GM04503 (cell line): ENCODE measurements at regions not wholly inside any gene's neighbourhood (a gene's known extent, or its start where the extent isn't known, plus 50 kb on each side); places are given as distances from the start of the nearest gene placed in this dataset.
A peak's percentile ranks its signal among the peaks of the same experiment; 100 is the strongest.
"Not testable (repeated sequence)": the region's sequence is repeated elsewhere in the genome, so short reads cannot be mapped to it uniquely, and the experiment has no call there.

Source experiments
- DNase-seq: peaks from one replicate; pipeline ENCODE4 v3.0.0-alpha.2; 2012; ENCODE audit warnings: low read depth

DNA sequence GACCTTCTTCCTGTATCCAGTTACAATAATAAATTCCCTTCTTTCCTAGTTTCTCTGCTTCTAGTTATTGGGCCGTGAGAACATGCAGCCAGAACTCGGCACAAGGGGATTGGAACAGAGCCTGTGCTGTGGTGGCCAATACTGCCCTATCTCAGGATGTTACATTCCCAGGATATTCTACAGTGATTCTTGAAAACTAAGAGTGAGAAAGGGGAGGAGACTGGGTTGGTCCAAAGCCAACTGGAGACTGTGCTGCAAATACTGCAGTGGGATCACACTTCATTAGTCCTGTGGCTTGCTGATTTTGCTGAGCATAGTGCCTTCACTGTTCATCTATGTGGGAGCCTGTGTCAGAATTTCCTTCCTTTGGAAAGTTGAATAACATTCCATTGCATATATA is 456.8 kb downstream of the RPIA start:
- not testable (repeated sequence) for DNase-seq

DNA sequence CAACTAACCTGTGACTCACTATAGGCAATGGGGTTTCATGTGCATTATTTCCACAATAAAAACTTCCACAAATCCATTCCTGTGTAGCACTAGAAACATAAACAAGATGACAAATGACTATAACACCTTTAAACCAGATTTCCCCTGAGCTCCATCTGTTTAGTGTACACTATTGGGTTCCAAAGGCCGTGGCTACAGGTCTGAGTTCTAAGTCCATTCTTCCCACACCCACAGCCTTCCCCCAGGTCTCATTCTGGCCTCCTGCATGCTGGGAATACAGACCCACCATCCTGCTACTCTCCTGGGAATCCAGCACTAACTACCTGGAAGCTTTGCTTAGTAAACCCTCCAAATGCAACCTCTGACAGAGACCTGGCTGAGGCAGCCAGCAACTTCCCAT is 460.2 kb downstream of the RPIA start:
- DNase-seq: not testable (repeated sequence)

DNA sequence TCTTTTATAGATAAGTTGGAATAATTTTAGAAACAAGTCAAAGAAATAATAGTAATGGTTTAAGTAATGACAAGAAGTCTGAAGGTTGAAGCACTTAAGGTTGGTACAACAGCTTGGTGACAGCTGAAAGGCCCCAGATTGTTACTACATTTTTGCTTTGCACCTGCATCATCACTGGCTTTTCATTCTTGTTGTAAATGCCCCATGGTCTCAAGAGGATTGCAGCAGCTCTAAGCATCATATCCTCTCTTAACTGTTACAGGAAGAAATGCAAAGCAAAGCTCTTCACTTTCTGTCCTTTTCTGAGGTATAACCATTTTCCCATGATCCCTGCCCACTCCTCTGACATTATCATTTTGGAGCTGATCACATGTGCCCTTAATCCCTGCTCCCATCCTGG is 461.0 kb downstream of the RPIA start:
- not testable (repeated sequence) for DNase-seq

DNA sequence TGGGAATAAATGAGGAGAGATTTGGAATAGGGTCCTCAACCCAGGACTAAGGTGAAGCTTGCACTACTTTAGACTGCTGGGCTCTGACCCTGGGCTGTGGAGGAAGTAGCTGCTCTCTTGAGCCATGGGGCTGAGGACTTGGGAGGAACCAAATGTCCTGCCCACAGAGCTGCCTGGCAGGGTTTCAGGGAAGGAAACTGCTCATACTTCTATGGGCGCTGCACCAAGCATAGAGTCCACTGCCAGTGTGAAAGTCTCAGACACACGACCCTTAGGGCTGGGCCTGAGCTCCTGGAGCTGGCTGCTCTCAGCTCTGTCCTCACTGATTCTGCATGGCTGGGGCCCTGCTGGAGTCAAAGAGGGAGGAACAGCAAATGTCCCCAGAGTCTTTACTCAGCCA is 461.7 kb downstream of the RPIA start:
- DNase-seq: not testable (repeated sequence)

DNA sequence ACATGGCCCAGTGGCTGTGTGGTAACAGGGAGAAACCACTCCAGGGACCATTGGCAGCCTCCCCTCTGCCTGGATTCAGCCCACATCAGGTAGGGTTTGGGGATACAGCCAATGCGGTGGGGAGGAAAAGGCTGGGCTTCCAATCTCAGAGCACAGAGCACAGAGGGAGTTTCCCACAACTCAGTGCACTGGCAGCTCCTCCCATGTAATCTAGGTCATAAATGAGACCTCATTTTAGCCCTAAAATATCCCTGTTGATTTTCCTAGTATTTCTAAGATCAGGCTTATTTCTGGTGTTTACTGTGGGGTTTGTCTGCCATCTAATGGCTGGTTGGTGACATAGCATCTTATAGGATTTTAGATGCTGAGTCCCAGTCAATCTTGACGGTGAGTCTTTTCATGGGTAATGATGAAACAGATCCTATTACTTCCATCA is 462.8 kb downstream of the RPIA start:
- not testable (repeated sequence) for DNase-seq

GRCh38 chr2:89160306-89160705 is 468.8 kb downstream of the RPIA start:
- DNase-seq: not testable (repeated sequence)

- not testable (repeated sequence) for DNase-seq
These were observed 470.2 kb downstream of the RPIA start for GRCh38 chr2:89161626-89162025.

DNA sequence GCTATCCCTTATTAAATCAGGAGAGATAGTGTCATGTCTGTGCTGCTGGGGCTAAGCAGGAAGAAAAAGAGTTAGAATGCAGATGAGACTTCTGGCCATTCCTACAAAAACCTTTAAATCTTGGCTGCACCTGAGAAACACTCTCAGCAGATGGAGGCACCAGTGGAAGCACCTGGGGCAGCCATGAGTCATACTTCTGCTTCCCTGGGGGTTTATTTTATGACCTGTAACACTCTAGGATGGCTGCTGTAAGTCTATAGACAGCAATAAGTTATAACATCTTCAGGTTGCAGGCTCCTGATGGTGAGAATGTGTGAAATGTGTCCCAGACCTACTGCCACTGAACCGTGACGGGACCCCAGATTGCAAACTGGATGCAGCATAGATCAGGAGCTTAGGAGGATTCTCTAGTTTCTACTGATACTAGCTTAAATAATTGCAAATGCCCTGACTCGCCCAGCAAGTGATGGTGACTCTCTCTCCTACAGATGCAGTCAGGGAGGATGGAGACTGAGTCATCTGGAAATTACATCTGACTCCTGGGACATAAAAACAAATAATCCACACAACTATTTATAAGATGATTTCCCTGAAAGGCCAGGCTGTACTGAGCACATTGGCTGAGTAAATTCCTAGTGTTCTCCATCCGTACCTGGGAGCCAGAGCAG is 479.2 kb downstream of the RPIA start:
- DNase-seq: not testable (repeated sequence)

GRCh38 chr2:89171174-89171519 is 479.7 kb downstream of the RPIA start:
- DNase-seq: not testable (repeated sequence)

GRCh38 chr2:89177004-89177403 is 485.5 kb downstream of the RPIA start:
- DNase-seq: not testable (repeated sequence)

DNA sequence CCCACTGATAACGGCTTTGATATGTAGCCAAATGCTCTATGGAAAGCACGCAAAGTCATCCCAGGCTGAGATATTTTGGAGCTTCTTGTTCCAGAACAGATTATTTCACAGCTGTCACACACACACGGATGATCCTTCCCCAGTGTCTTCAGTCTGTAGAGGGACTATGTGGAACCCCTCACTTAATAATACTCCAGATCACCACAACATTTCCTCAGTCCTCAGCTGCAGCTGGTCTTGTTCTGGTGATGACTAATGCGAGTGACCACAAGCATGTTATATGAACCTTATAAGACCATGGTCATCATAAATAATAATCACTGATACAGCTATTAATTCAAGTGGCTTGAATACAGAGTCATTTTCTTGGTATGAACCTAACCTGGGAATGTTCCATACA is 490.7 kb downstream of the RPIA start:
- DNase-seq: not testable (repeated sequence)

DNA sequence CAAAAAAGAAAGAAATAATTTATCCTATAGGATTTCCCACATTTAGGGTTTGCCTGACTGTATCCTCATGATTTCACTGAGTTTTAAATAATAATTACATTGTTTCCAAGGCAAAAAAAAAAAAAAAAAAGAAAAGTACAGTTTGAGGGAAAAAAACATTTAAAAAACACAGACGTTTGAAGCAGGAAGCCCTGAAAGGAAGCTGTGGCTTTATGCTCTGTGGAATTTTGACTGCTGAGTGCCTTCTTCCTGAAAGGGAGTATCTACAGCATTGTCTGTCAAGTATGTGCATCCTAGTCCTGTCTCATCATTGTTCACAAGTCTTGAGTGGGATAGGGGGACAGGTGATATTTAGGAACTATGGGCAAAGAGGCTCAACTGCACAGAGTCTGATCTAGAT is 493.3 kb downstream of the RPIA start:
- not testable (repeated sequence) for DNase-seq

DNA sequence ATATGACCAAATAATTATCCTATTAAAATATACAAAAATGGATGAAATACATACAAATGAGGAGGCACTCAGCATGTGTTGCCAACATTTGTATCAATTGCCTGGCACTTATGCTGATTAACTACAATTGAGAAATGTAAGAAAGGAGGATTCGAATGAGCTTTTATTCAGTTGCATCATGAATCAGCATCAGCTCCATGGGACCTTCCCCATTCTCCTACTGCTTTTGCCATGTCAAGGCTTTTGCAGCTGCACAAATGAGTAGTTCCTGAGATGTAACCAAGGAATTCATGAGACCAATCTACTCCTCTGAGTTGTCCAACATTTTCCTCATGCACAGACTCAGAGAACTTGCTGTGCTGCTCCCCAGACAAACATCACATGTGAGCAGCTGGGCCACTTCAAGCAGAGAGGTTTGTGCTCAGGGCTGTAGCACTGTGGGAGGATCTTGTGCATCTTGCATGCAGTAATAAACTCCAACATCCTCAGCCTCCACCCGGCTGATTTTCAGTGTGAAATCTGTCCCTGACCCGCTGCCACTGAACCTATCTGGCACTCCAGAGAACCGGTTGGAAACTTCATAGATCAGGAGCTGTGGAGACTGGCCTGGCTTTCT is 504.3 kb downstream of the RPIA start:
- not testable (repeated sequence) for DNase-seq

DNA sequence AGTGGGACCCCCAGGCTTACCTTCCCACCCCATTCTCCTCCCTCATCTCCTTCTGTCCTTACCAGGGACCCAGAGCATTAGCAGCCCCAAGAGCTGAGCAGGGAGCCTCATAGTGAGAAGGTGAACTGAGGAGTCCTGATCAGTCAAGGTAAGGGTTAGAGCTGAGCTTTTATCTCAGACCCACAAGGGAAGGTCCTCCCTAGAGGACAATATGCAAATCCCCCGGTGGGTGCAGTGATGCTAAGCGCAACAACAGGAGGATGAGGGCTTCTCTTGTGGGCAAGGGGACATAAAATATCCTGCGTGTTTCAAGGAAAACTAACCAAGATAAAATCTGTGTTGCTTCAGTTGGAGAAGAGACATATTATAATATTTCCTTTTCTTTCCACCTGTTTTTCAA is 505.2 kb downstream of the RPIA start:
- not testable (repeated sequence) for DNase-seq

DNA sequence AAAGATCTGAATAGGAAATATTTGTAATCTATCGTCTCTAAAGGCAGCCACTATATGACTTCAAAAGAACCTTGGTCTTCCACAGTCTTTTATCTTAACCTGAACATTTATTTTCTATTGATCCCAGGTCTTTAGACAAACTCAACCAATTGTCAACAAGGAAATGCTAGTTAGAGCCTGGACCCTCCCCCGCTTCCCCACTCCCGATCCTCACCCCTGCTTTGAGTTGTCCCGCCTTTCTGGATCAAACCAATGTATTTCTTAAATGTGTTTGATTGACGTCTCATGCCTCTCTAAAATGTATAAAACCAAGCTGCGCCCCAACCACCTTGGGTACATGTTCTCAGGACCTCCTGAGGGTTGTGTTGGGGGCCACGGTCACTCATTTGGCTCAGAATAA is 506.6 kb downstream of the RPIA start:
- not testable (repeated sequence) for DNase-seq

GRCh38 chr2:89199453-89200246 is 508.2 kb downstream of the RPIA start:
- not testable (repeated sequence) for DNase-seq

GRCh38 chr2:89200247-89200527 is 508.7 kb downstream of the RPIA start:
- not testable (repeated sequence) for DNase-seq

DNA sequence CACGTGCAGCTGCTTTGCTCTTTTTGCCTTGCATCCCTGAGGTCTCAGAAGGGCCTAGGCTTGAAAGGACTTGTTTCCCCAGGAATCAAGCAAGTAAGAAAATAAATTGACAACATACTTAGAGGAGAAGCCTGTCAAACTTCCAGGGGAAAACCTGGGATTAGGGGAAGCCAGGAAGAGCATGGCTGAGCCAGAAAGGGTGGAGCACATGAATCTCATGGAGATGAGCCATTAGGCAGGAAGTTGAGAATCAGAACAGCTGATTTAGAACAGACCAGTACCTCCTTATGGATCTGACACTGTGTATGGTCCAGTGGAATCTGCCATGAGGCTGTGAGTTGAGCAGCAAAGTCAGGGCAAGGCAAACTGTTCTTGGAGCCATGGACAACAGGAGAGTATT is 511.0 kb downstream of the RPIA start:
- DNase-seq: not testable (repeated sequence)

DNA sequence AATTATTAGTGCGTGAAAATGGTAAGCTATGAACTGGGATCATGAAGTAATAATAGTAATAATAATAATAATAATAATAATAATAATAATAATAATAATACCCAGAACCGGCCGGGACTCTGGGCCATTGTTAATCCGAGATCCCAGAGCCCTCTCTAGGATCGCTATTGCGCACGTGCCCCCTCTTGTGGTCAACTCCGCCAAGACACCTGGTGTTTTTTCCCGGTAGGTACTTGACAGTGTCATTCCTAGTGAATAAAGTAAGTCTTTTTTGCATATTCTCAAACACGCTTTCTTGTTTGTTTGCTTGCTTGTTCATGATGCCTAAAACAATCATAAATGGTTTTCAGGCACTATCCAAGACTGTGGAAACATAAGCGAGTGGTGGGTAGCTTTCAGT is 513.7 kb downstream of the RPIA start:
- not testable (repeated sequence) for DNase-seq

DNA sequence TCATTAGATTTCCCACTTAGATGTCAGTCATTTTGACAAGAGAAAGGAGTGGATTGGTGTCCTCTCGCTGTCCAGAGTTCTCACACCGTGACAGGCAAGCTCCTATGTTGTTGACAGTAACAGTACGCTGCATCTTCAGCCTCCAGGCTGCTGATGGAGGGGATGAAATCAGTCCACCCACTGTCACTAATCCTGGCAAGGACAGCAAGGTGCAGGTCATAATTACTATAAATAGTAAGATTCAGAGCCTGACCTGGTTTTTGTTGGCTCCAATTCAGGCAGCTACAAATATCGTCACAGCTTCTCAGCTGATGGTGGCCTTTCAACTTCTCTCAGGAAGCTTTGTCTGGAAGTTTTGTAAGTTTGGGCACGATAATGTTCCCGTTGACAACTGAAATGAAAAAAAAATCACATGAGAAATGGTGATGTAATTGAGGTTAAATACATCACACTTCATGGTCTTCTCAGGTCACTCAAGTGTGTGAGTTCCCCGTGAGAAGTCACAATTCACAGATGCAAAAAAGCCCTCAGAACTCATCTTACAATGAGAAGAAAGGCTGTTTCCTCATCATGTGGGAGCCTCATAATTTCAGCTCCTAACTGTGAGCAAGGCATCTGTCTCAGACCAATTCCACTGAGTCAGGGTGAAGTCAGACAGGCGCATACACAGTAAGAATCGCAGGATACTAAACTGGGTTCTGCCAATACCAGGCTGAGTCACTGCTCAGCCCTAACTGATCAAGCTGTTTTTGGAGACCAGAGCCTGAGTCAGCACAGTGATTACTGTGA is 516.9 kb downstream of the RPIA start:
- peak; percentile 56 for DNase-seq

DNA sequence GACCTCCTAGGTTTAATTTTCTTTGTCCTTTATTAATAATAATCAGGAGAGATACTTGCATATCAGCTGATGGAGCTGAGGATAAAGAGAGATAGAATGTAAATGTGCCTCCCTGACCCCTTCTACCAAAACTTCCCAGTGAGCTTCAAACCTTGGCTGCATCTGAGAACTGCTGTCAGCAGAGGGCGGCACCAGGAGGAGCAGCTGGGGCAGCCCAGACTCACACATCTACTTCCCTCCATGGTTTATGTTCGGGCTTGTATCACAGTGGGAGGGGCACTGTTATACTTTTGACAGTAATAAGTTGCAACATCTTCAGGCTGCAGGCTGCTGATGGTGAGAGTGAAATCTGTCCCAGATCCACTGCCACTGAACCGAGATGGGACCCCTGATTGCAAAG is 521.7 kb downstream of the RPIA start:
- DNase-seq: not testable (repeated sequence)

GRCh38 chr2:89213811-89214210 is 522.3 kb downstream of the RPIA start:
- DNase-seq: not testable (repeated sequence)
